Uterus (tissue), 3 donors: ENCODE measurements at regions not wholly inside any gene's neighbourhood (a gene's known extent, or its start where the extent isn't known, plus 50 kb on each side); places are given as distances from the start of the nearest gene placed in this dataset.

Source experiments
- DNase-seq, 2 donors: peaks; one replicate each; pipeline ENCODE4 v3.0.0-alpha.2; 2019 to 2020
- H3K27ac ChIP-seq, 2 donors: fragments of 200-600 bp; sonication (generic); 1 replicate in 1 of 2; 2 replicates in 1 of 2; pipeline ENCODE4 v1.5.1; 2016 to 2018
- H3K27me3 ChIP-seq, 2 donors: fragments of 200-600 bp; sonication (generic); one replicate each; pipeline ENCODE4 v1.5.1; 2018 to 2019; ENCODE audit warnings: control low read depth in 1 of 2
- H3K36me3 ChIP-seq, 2 donors: fragments of 200-600 bp; sonication (generic); one replicate each; pipeline ENCODE4 v1.5.1; 2019; ENCODE audit warnings: control low read depth in 1 of 2
- H3K4me1 ChIP-seq, 2 donors: fragments of 200-600 bp; sonication (generic); one replicate each; pipeline ENCODE4 v1.5.1; 2018 to 2019; ENCODE audit warnings: control low read depth in 1 of 2
- H3K4me3 ChIP-seq, 2 donors: fragments of 200-600 bp; sonication (generic); 1 replicate in 1 of 2; 2 replicates in 1 of 2; pipeline ENCODE4 v1.5.1; 2018 to 2019; ENCODE audit warnings: mild to moderate bottlenecking in 1 of 2
- H3K9me3 ChIP-seq, 2 donors: fragments of 200-600 bp; sonication (generic); one replicate each; pipeline ENCODE4 v1.5.1; 2019; ENCODE audit warnings: control low read depth in 1 of 2
- CTCF ChIP-seq, 4 experiments: fragments of 200-600 bp in 2 of 4; fragments of 450-650 bp in 2 of 4; sonication (generic) in 2 of 4; IDR thresholded peaks; one replicate each; pipeline ENCODE4 v1.5.1; 2016 to 2019; ENCODE audit warnings: antibody characterized with exemption in 4 of 4, mild to moderate bottlenecking in 2 of 4, moderate library complexity in 1 of 4
- POLR2A ChIP-seq, 2 donors: fragments of 450-650 bp; IDR thresholded peaks; one replicate each; pipeline ENCODE4 v1.6.1; 2016; ENCODE audit warnings: antibody characterized with exemption in 2 of 2, mild to moderate bottlenecking in 1 of 2, moderate library complexity in 1 of 2
- intact Hi-C: fragments of 100-400 bp; cut with DNase I; formaldehyde crosslinking; loops from one replicate; pipeline ENCODE4 v1.15.1; 2023; ENCODE audit warnings: low total_unique reads
- donor health status: DM: yes; HTN: yes; CAD: no.

GRCh38 chr14:104238424-104239184, 100.2 kb downstream of the KIF26A start:
- no peaks in the 10 kb centered on the region for H3K36me3 ChIP-seq
- peak in 1 of 2 donors; percentile 6 for DNase-seq
- TF ChIP-seq POLR2A (IDR thresholded peaks at IDR 0.05) (no peak), CTCF (IDR thresholded peaks at IDR 0.05) (no peak)
- H3K4me1 ChIP-seq: no peaks in the 10 kb centered on the region
- intact Hi-C loops: no loop called here
- no peaks in the 10 kb centered on the region for H3K9me3 ChIP-seq
- no peaks in the 10 kb centered on the region for H3K27me3 ChIP-seq
- no peak overlapping the region for H3K4me3 ChIP-seq
- no peak overlapping the region for H3K27ac ChIP-seq

GRCh38 chr14:104239185-104239775, 100.9 kb downstream of the KIF26A start:
- intact Hi-C loops: no loop called here
- TF ChIP-seq POLR2A (IDR thresholded peaks at IDR 0.05) (no peak), CTCF (IDR thresholded peaks at IDR 0.05) (no peak)
- no peak overlapping the region for H3K27ac ChIP-seq
- no peak for DNase-seq
- no peaks in the 10 kb centered on the region for H3K4me1 ChIP-seq
- no peaks in the 10 kb centered on the region for H3K36me3 ChIP-seq
- H3K9me3 ChIP-seq: no peaks in the 10 kb centered on the region
- no peak overlapping the region for H3K4me3 ChIP-seq
- H3K27me3 ChIP-seq: no peaks in the 10 kb centered on the region

GRCh38 chr14:104239861-104240301, 101.5 kb downstream of the KIF26A start:
- no peak for DNase-seq
- H3K4me1 ChIP-seq: no peaks in the 10 kb centered on the region
- no peaks in the 10 kb centered on the region for H3K27me3 ChIP-seq
- no peak for TF ChIP-seq CTCF (IDR thresholded peaks at IDR 0.05)
- TF ChIP-seq POLR2A (IDR thresholded peaks at IDR 0.05): no peak
- H3K36me3 ChIP-seq: no peaks in the 10 kb centered on the region
- no peak overlapping the region for H3K4me3 ChIP-seq
- H3K9me3 ChIP-seq: no peaks in the 10 kb centered on the region
- intact Hi-C loops: no loop called here
- H3K27ac ChIP-seq: no peak overlapping the region

GRCh38 chr14:104240434-104241157, 102.2 kb downstream of the KIF26A start:
- Histone ChIP-seq H3K36me3 (no peaks in the 10 kb centered on the region), H3K27ac (no peak overlapping the region), H3K27me3 (no peaks in the 10 kb centered on the region), H3K9me3 (no peaks in the 10 kb centered on the region), H3K4me1 (no peaks in the 10 kb centered on the region), H3K4me3 (no peak overlapping the region)
- intact Hi-C loops: no loop called here
- TF ChIP-seq CTCF (IDR thresholded peaks at IDR 0.05) (no peak), POLR2A (IDR thresholded peaks at IDR 0.05) (no peak)
- no peak for DNase-seq

GRCh38 chr14:104243200-104243599, 104.8 kb downstream of the KIF26A start:
- no peaks in the 10 kb centered on the region for H3K27me3 ChIP-seq
- intact Hi-C loops: no loop called here
- no peaks in the 10 kb centered on the region for H3K36me3 ChIP-seq
- DNase-seq: no peak
- no peak overlapping the region for H3K4me3 ChIP-seq
- H3K4me1 ChIP-seq: no peaks in the 10 kb centered on the region
- H3K27ac ChIP-seq: no peak overlapping the region
- no peaks in the 10 kb centered on the region for H3K9me3 ChIP-seq
- TF ChIP-seq CTCF (IDR thresholded peaks at IDR 0.05) (no peak), POLR2A (IDR thresholded peaks at IDR 0.05) (no peak)
